Fibroblast of mammary gland (primary cell): ENCODE measurements at regions not wholly inside any gene's neighbourhood (a gene's known extent, or its start where the extent isn't known, plus 50 kb on each side); places are given as distances from the start of the nearest gene placed in this dataset.

Experiments used
- DNase-seq: peaks from one replicate; pipeline ENCODE4 v3.0.0-alpha.2; 2010; ENCODE audit warnings: low read depth
- H3K4me3 ChIP-seq: 2 replicates; pipeline ENCODE4 v1.5.1; 2011; ENCODE audit warnings: low read depth, mild to moderate bottlenecking, low read length, moderate library complexity; ENCODE audit not compliant: control insufficient read depth
- TF ChIP-seq, protein P1 (sequence below): conservative IDR thresholded peaks from 2 replicates; pipeline ENCODE4 v1.5.1; 2011; ENCODE audit warnings: low read depth, low read length, inconsistent platforms; ENCODE audit not compliant: control insufficient read depth, insufficient read depth

DNA sequence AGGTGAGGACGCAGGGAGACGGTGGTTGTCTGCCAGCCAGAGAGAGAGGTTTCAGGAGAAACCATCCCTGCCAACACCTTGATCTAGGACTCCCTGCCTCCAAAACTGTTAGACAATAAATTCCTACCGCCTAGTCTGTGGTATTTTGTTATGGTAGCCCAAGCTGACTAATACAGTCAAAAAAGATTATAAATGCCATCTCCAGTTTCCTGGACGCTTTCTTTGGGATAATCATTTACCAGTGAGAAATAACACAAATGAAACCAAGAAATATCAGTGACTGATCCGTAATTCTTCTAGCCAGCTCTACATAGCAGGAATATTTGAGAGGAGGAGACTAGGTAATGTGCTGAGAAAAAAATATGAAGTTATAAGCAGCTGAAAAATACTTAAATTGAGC is 707.8 kb upstream of the LMCD1 start:
- no peak overlapping the region for H3K4me3 ChIP-seq
- DNase-seq = no peak
- TF ChIP-seq, protein P1, sequence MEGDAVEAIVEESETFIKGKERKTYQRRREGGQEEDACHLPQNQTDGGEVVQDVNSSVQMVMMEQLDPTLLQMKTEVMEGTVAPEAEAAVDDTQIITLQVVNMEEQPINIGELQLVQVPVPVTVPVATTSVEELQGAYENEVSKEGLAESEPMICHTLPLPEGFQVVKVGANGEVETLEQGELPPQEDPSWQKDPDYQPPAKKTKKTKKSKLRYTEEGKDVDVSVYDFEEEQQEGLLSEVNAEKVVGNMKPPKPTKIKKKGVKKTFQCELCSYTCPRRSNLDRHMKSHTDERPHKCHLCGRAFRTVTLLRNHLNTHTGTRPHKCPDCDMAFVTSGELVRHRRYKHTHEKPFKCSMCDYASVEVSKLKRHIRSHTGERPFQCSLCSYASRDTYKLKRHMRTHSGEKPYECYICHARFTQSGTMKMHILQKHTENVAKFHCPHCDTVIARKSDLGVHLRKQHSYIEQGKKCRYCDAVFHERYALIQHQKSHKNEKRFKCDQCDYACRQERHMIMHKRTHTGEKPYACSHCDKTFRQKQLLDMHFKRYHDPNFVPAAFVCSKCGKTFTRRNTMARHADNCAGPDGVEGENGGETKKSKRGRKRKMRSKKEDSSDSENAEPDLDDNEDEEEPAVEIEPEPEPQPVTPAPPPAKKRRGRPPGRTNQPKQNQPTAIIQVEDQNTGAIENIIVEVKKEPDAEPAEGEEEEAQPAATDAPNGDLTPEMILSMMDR = no peak

DNA sequence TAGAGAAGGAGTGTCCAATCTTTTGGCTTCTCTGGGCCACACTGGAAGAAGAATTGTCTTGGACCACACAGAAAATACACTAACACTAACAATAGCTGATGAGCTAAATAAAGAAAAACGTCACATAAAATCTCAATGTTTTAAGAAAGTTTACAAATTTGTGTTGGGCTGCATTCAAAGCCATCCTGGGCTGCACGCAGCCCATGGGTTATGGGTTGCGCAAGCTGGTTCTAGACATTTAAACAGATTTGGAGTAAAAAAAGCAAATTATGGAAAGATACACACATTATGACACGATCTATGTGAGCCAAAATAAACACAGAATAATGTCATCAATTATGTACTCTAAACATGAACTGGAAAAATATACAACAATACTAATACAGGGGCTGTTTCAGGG is 703.3 kb upstream of the LMCD1 start:
- TF ChIP-seq, protein P1 = no peak
- H3K4me3 ChIP-seq = no peak overlapping the region
- DNase-seq = no peak

DNA sequence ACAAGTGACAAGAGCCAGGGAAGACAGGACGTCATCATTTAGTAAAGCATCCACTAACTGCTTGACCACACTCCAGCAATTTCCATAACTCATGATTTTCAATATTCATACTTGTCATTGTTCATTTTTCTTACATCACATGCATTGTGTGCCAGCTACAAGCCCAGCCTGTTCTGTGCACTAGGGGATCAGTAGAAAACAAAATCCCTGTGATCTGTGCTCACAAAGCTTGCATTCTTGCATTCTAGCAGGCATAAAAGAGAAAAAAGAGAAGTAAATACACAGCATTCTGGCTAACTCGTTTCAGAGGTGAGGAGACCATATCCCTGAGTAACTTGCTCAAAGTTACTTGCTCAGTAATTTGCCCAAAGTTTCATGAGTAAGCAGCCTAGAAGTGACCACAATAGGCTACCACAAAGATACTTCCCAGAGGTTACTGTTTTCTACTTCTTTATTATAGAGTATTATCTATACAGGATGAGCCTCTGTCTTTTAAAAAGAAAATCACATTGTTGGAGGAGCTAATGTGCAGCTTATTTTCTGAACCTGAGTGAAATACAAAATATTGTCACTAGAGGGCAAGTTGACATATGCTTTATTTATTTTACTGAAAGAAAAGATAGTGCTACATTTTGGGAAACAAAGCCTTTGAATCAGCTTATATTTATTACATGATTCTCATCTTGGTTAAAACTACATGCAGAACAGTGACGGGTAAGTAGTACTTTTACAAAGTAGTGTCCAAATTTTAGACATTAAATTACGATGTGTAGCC is 701.4 kb upstream of the LMCD1 start:
- TF ChIP-seq, protein P1 = no peak
- DNase-seq = peak; percentile 2

DNA sequence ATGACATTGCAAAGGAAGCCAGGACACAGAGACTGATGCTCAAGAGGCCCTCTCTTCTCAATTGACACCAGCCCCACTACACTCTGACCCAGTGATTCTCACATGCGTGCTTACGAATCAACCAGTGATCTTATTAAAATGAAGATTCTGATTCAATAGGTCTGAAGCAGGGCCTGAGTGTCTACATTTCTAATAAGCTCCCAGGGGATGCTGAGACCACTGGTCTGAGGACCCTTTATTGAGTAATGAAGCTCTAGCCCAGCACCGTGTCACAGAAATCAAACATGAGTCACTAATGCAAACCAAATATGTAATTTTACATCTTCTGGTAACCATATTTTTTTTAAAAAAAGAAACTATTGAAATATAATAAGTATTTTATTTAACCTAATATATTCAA is 689.1 kb upstream of the LMCD1 start:
- no peak for DNase-seq
- TF ChIP-seq, protein P1 = no peak
- no peak overlapping the region for H3K4me3 ChIP-seq

More for the DNA sequence above, 701.4 kb upstream of the LMCD1 start:
- no peak overlapping the region for H3K4me3 ChIP-seq

DNA sequence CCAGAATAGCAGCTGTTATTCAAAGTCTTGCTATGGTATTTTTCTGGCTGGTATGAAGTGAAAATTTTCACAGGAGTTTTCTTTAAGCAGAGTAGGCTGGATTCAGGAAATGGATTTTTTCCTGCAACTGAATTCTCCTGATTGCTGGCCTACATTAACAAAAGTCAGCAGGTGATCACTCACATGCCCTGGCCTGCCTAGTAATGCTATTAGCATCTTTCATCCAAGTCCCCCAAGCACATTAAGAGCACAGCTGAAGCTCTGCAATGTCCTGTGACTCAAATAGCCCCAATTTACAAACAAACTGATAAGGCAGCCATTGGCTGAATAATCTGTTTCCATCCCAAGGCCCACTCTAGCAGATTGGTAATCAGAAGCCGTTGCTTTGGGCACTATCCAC is 688.3 kb upstream of the LMCD1 start:
- TF ChIP-seq, protein P1 = no peak
- no peak for DNase-seq
- no peak overlapping the region for H3K4me3 ChIP-seq

DNA sequence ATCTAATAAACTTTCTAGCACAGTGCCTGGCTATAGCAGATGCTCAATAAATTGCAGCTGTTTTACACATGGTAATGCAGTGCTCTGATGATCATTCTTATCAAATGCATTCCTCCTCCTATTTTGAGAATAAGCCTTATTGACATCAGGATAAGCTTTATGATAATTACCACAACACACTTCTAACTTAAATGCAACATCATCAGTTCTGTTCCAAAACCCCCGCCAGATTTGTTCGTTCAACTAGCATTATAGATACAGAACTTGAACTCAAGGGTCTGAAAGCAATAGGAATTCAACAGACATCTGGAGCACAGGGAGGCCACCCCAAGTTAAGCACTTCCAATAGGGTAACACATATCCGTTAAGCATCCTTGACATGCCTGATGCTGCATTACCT is 684.4 kb upstream of the LMCD1 start:
- DNase-seq = no peak
- TF ChIP-seq, protein P1 = no peak
- no peak overlapping the region for H3K4me3 ChIP-seq
